ENCODE measurements at regions not wholly inside any gene's neighbourhood (a gene's known extent, or its start where the extent isn't known, plus 50 kb on each side); places are given as distances from the start of the nearest gene placed in this dataset.

- TF ChIP-seq POLR2A (IDR thresholded peaks at IDR 0.05) (no peak), EP300 (IDR thresholded peaks at IDR 0.05) (no peak)
- TF ChIP-seq, protein P1, sequence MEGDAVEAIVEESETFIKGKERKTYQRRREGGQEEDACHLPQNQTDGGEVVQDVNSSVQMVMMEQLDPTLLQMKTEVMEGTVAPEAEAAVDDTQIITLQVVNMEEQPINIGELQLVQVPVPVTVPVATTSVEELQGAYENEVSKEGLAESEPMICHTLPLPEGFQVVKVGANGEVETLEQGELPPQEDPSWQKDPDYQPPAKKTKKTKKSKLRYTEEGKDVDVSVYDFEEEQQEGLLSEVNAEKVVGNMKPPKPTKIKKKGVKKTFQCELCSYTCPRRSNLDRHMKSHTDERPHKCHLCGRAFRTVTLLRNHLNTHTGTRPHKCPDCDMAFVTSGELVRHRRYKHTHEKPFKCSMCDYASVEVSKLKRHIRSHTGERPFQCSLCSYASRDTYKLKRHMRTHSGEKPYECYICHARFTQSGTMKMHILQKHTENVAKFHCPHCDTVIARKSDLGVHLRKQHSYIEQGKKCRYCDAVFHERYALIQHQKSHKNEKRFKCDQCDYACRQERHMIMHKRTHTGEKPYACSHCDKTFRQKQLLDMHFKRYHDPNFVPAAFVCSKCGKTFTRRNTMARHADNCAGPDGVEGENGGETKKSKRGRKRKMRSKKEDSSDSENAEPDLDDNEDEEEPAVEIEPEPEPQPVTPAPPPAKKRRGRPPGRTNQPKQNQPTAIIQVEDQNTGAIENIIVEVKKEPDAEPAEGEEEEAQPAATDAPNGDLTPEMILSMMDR (IDR thresholded peaks at IDR 0.05) = no peak
- 80 to 85% (median 81%) methylated on average over 15 of the region's 15 CpGs for WGBS, 3 donors
- Histone ChIP-seq H3K27ac (no peak overlapping the region), H3K27me3 (no peaks in the 10 kb centered on the region), H3K4me3 (no peak overlapping the region), H3K36me3 (no peaks in the 10 kb centered on the region), H3K9me3 (no peaks in the 10 kb centered on the region), H3K4me1 (ENCODE audit: insufficient read depth) (peaks cover 3% of the 10 kb centered on the region)
- intact Hi-C loops (cut with DNase I) = no loop called here
- peak in 1 of 5 donors; percentile 11 for DNase-seq
Observed at GRCh38 chr22:49019737-49020713, 807.6 kb downstream of the BRD1 start.

- DNase-seq = peak in 3 of 5 donors; percentile 3 to 11 (median 8)
- 89 to 93% (median 90%) methylated on average over 12 of the region's 12 CpGs for WGBS, 3 donors
- no peak for TF ChIP-seq POLR2A (IDR thresholded peaks at IDR 0.05)
- no peak for TF ChIP-seq EP300 (IDR thresholded peaks at IDR 0.05)
- TF ChIP-seq, protein P1 (IDR thresholded peaks at IDR 0.05) = no peak
- Histone ChIP-seq H3K36me3 (no peaks in the 10 kb centered on the region), H3K9me3 (no peaks in the 10 kb centered on the region), H3K27me3 (no peaks in the 10 kb centered on the region), H3K4me1 (ENCODE audit: insufficient read depth) (peaks cover 3% of the 10 kb centered on the region), H3K27ac (no peak overlapping the region), H3K4me3 (no peak overlapping the region)
- intact Hi-C loops (cut with DNase I) = no loop called here
Observed at GRCh38 chr22:49018601-49019000, 809.1 kb downstream of the BRD1 start.

DNA sequence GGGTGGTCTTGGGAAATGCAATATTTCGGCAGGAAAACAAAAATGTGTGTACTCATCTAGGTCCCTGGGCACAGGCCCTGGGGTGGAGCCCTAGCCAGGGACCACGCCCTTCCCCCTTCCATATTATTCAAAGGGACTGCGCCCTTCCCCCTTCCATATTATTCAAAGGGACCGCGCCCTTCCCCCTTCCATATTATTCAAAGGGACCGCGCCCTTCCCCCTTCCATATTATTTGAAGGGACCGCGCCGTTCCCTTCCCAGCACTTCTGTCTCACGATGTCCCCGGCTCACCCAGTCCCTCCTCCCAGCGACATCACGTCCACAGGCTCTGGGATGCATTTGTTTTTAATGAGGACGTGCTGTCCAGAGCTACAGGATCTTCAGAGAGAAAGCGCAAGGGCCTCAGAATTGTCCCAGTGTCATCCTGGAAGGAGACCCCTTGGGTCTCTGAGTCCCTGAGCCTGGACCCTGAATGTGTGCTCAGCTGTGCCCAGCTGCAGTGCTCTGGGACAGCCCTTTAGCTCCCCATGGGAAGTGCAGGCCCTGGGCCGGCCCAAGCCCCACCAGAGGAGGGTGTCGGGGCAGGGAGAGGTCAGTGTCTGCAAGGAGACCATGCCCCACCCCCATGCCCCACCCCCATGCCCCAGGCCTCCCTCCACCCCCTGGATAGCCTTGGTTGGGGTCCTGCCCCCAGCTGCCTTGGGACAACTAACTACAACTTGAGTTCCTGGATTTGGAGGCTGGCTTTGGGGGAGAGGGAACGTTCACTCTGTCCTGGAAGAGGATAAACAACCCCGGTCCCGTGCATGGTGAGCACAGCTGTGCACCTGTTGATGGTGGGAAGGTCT, 810.0 kb downstream of the BRD1 start:
- WGBS, 3 donors = 81 to 87% (median 86%) methylated on average over 20 to 21 of the region's 21 CpGs
- no peak overlapping the region for H3K4me3 ChIP-seq
- no peaks in the 10 kb centered on the region for H3K36me3 ChIP-seq
- intact Hi-C loops (cut with DNase I) = no loop called here
- no peaks in the 10 kb centered on the region for H3K27me3 ChIP-seq
- DNase-seq = peak in 3 of 5 donors; percentile 1 to 29 (median 6)
- no peaks in the 10 kb centered on the region for H3K9me3 ChIP-seq
- peaks cover 3% of the 10 kb centered on the region for H3K4me1 ChIP-seq (ENCODE audit: insufficient read depth)
- H3K27ac ChIP-seq = no peak overlapping the region
- TF ChIP-seq EP300 (IDR thresholded peaks at IDR 0.05) (no peak), POLR2A (IDR thresholded peaks at IDR 0.05) (no peak)
- TF ChIP-seq, protein P1 (IDR thresholded peaks at IDR 0.05) = no peak

DNA sequence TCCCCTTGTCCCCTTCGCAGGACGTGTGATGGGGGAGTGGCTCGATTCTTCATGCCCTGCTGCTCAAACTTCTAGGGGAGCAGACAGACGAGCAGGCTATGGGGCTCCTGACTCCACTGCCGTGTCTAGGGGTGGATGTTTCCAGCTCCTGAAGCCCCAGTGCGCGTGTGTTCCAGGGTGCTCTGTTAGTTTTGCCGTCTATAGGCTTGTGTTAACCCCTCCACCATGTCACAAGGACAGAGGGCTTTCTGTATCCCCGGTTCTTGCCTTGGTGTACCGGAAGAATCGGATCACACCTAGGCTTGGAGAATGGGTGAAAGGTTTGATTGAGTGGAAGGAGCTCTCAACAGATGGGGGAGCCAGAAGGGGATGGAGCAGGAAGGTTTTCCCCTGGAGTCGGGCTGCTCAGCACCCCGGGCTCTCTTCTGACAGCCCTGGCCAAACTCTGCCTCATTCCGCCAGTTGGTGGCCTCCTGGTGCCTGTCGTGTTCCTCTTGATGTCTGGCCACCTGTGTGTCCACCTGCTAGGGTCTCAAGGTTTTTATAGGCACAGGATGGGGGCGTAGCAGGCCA, 810.7 kb downstream of the BRD1 start:
- TF ChIP-seq, protein P1 (IDR thresholded peaks at IDR 0.05) = no peak
- no peak for TF ChIP-seq POLR2A (IDR thresholded peaks at IDR 0.05)
- TF ChIP-seq EP300 (IDR thresholded peaks at IDR 0.05) = no peak
- Histone ChIP-seq H3K9me3 (no peaks in the 10 kb centered on the region), H3K4me3 (no peak overlapping the region), H3K27ac (no peak overlapping the region), H3K4me1 (ENCODE audit: insufficient read depth) (peaks cover 3% of the 10 kb centered on the region), H3K27me3 (no peaks in the 10 kb centered on the region), H3K36me3 (no peaks in the 10 kb centered on the region)
- intact Hi-C loops (cut with DNase I) = no loop called here
- 88 to 92% (median 91%) methylated on average over 16 of the region's 16 CpGs for WGBS, 3 donors
- peak in 2 of 5 donors; percentile 1 to 6 for DNase-seq
